ENCODE measurements at regions not wholly inside any gene's neighbourhood (a gene's known extent, or its start where the extent isn't known, plus 50 kb on each side); places are given as distances from the start of the nearest gene placed in this dataset.

DNA sequence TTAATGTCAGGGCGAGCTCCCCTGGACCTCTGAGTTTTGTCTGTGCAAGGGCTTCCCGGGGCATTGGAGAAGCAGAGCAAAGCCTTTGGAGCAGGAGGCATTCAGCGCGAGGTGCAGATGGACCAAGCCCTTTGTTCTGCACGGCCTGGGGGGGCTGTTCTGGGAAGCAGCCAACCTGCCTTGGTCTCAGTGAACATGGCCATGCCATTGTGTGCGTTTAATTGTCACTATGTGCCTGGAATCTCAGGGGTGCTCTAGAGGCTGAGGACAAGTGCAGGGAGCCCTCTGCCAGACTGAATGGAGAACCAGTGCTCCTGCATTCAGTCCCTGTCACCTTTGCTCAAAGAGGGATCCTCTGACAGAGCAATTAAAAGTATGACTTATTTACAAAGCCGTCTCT is 329.4 kb downstream of the IRX1 start:
- TF ChIP-seq, protein P1, sequence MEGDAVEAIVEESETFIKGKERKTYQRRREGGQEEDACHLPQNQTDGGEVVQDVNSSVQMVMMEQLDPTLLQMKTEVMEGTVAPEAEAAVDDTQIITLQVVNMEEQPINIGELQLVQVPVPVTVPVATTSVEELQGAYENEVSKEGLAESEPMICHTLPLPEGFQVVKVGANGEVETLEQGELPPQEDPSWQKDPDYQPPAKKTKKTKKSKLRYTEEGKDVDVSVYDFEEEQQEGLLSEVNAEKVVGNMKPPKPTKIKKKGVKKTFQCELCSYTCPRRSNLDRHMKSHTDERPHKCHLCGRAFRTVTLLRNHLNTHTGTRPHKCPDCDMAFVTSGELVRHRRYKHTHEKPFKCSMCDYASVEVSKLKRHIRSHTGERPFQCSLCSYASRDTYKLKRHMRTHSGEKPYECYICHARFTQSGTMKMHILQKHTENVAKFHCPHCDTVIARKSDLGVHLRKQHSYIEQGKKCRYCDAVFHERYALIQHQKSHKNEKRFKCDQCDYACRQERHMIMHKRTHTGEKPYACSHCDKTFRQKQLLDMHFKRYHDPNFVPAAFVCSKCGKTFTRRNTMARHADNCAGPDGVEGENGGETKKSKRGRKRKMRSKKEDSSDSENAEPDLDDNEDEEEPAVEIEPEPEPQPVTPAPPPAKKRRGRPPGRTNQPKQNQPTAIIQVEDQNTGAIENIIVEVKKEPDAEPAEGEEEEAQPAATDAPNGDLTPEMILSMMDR (IDR thresholded peaks at IDR 0.05): no peak

DNA sequence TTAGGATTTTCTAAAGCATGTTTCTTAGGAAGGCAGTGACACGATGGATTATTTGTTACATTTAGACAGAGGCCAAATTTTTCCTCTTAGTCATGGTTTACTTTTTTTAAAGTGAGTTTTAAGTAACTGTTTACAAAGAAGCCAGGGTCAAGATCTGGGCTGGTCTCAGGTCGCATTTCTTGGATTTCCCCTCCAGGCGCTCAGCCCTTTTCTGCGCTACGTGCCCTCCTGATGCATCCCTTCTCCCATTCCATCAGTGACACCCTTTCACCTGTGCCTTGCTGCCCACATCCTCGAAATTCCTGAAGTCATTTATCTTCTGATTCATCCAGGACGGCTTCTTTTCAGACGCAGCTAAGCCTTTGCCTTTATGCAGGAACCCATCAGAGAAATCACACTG is 330.3 kb downstream of the IRX1 start:
- TF ChIP-seq, protein P1 (IDR thresholded peaks at IDR 0.05): no peak

DNA sequence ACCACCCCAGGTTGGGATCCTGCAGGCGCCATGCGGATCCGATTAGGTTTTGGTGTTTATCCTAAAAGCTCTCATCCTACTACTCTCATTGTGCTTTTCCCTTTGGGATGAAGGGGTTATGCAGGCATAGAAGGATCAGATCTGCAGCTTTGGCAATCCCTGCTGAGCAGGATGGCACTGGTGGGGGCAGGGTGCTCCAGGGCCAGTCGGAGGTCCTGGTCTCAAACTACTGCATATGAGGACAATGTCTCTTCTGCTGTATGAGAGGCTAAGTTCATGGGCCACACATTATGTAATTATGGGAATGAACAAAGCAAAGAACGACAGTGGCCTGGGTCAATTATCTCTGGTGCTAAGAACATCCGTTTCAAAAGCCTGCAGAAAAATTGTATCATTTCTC is 334.2 kb downstream of the IRX1 start:
- TF ChIP-seq, protein P1 (IDR thresholded peaks at IDR 0.05): no peak

DNA sequence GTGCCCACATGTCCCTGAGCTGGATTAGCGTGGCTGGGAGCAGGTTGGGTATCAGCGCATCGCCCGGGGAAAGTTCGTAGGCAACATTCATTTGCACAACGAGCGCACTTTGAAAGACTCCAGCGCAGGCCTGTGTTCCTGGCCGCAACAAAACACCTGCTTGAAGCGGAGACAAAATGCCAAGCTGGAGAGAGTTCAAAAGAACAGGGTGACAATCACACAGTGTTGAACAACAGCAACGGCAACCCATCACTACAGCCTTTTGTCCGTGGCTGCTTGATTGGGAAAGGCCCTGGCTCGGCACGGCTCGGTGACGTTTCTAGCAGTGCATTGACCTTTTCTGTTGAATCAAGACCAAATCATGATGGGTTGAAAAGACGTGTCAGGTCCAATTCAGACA is 336.3 kb downstream of the IRX1 start:
- TF ChIP-seq, protein P1 (IDR thresholded peaks at IDR 0.05): no peak

DNA sequence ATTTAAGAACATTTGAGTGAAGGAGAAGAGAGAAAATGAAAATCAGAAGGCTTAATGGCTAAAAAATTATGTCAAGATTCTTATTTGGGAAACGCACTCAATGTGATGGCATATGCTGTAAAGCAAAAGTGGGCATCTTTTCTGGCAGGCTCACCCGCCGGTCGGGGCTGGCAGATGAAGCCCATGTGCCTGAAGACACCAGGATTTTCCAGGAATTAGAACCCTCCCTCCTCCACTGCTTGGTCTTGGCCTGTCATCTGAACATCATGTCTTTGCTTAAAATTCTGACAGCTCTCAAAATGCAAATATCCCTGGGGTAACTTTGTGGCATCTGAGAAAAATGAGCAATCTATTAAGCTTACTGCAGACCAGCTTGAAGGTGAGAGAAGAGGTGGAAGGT is 337.9 kb downstream of the IRX1 start:
- TF ChIP-seq, protein P1 (IDR thresholded peaks at IDR 0.05): no peak

DNA sequence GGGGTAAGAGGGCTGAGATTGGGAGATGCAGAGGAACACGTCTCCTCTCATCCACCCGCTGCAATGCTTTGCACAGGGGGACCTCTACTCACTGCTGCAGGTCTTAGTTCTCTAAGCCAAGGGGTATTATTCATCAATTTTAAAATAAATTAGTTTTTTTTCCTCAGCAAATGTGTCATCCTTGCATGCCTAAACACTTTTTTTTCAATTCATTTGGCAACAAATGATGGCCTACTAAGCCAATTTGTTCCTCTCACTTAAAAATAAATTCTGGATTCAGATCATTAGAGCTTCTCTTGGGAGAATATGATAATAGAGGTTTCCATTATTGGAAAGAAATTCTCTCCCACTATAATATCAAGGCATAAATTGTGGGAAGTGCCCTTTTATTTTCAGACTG is 338.3 kb downstream of the IRX1 start:
- TF ChIP-seq, protein P1 (IDR thresholded peaks at IDR 0.05): no peak

DNA sequence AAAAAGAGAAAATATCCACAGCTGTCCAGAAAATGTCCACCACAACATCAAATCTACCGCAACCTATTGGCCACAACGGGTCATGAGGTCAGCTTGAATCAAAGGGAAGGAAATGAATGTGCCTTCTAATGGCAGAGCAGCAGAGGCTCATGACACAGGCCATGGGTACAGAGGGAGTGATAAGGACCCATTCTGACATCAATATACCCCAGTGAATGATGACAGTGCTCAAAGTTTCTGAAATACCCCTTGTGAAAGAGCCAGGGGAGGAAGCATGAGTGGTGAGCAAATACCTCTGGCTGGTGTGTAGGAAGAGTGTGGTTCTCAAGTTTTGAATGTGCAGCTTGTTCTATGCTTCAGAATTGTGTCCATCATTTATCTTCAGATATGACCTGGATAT is 348.2 kb downstream of the IRX1 start:
- TF ChIP-seq, protein P1 (IDR thresholded peaks at IDR 0.05): no peak

DNA sequence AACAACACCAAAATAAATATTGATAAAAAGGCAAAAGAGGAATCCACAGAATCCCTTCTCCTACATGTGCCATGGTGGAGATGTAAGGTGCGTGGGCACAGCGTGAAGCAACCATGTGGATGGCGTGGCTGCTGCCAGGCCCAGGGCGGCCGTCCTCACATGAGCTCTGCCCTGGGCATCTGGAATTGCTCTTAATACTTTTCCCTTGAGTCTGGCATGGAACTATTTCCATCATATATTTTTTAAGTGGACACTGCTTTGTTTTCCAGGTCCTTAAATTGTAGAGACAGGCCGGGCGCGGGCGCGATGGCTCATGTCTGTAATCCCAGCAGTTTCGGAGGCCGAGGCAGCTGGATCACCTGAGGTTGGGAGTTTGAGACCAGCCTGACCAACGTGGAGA is 349.3 kb downstream of the IRX1 start:
- TF ChIP-seq, protein P1 (IDR thresholded peaks at IDR 0.05): no peak

Data from LNCAP (cell line).